NCI-H2029 (cell line): ENCODE measurements at regions not wholly inside any gene's neighbourhood (a gene's known extent, or its start where the extent isn't known, plus 50 kb on each side); places are given as distances from the start of the nearest gene placed in this dataset.

Source experiments
- DNase-seq: peaks from one replicate; lab custom pipeline; 2025; lab: John Stamatoyannopoulos, UW

- DNase-seq: no peak
These were observed 367.6 kb downstream of the ETS1 start for GRCh38 chr11:128219731-128220120.

GRCh38 chr11:128216198-128216597 lies 371.2 kb downstream of the ETS1 start:
- DNase-seq: no peak

- DNase-seq: no peak
These were observed 372.0 kb downstream of the ETS1 start for GRCh38 chr11:128215238-128215882.

- DNase-seq: no peak
These were observed 373.1 kb downstream of the ETS1 start for GRCh38 chr11:128214263-128214662.

GRCh38 chr11:128213461-128213860 lies 373.9 kb downstream of the ETS1 start:
- no peak for DNase-seq

- DNase-seq: no peak
These were observed 375.0 kb downstream of the ETS1 start for GRCh38 chr11:128212324-128212723.

GRCh38 chr11:128210148-128210940 lies 377.0 kb downstream of the ETS1 start:
- no peak for DNase-seq

- DNase-seq: no peak
These were observed 378.3 kb downstream of the ETS1 start for GRCh38 chr11:128209138-128209435.

- no peak for DNase-seq
These were observed 378.8 kb downstream of the ETS1 start for GRCh38 chr11:128208329-128209137.

GRCh38 chr11:128207861-128208321 lies 379.5 kb downstream of the ETS1 start:
- DNase-seq: no peak

GRCh38 chr11:128206461-128206860 lies 380.9 kb downstream of the ETS1 start:
- no peak for DNase-seq

GRCh38 chr11:128205796-128206195 lies 381.6 kb downstream of the ETS1 start:
- DNase-seq: no peak

GRCh38 chr11:128204898-128205297 lies 382.5 kb downstream of the ETS1 start:
- DNase-seq: no peak

GRCh38 chr11:128201801-128202200 lies 385.6 kb downstream of the ETS1 start:
- DNase-seq: no peak

GRCh38 chr11:128201009-128201408 lies 386.3 kb downstream of the ETS1 start:
- DNase-seq: no peak

- no peak for DNase-seq
These were observed 386.9 kb downstream of the ETS1 start for GRCh38 chr11:128200467-128200866.

- no peak for DNase-seq
These were observed 389.1 kb downstream of the ETS1 start for GRCh38 chr11:128198216-128198772.

GRCh38 chr11:128196235-128196634 lies 391.1 kb downstream of the ETS1 start:
- no peak for DNase-seq

GRCh38 chr11:128195756-128196155 lies 391.6 kb downstream of the ETS1 start:
- DNase-seq: no peak

- DNase-seq: no peak
These were observed 392.2 kb downstream of the ETS1 start for GRCh38 chr11:128195057-128195751.

- no peak for DNase-seq
These were observed 393.1 kb downstream of the ETS1 start for GRCh38 chr11:128194216-128194615.

- DNase-seq: no peak
These were observed 393.7 kb downstream of the ETS1 start for GRCh38 chr11:128193615-128194014.
